Endothelial cell (in vitro differentiated cells): ENCODE measurements at regions not wholly inside any gene's neighbourhood (a gene's known extent, or its start where the extent isn't known, plus 50 kb on each side); places are given as distances from the start of the nearest gene placed in this dataset.

ENCODE experiments used
- DNase-seq: peaks from one replicate; pipeline ENCODE4 v3.0.0; 2021; ENCODE audit warnings: low spot score
- H3K27ac Mint-ChIP-seq: one replicate; pipeline ENCODE4 v1.8.0; 2021; ENCODE audit warnings: mixed read lengths, inconsistent platforms; ENCODE audit not compliant: unreplicated experiment
- H3K27me3 Mint-ChIP-seq: one replicate; pipeline ENCODE4 v1.8.0; 2021; ENCODE audit warnings: mild to moderate bottlenecking, moderate library complexity, mixed read lengths, inconsistent platforms; ENCODE audit not compliant: unreplicated experiment
- H3K36me3 Mint-ChIP-seq: one replicate; pipeline ENCODE4 v1.8.0; 2021; ENCODE audit warnings: mild to moderate bottlenecking, low read depth, mixed read lengths, inconsistent platforms; ENCODE audit not compliant: unreplicated experiment
- H3K4me1 Mint-ChIP-seq: one replicate; pipeline ENCODE4 v1.8.0; 2021; ENCODE audit warnings: mild to moderate bottlenecking, mixed read lengths, inconsistent platforms; ENCODE audit not compliant: unreplicated experiment
- H3K4me3 Mint-ChIP-seq: one replicate; pipeline ENCODE4 v1.8.0; 2021; ENCODE audit warnings: mild to moderate bottlenecking, mixed read lengths, inconsistent platforms; ENCODE audit not compliant: unreplicated experiment
- H3K9me3 Mint-ChIP-seq: one replicate; pipeline ENCODE4 v1.8.0; 2021; ENCODE audit warnings: mixed read lengths, inconsistent platforms; ENCODE audit not compliant: unreplicated experiment
- CTCF ChIP-seq: fragments of 200-600 bp; sonication (generic); IDR thresholded peaks from one replicate; pipeline ENCODE4 v1.5.0; 2021; ENCODE audit warnings: antibody characterized with exemption; ENCODE audit not compliant: unreplicated experiment

GRCh38 chr16:17023606-17024005, 447.2 kb downstream of the XYLT1 start:
- no peaks in the 10 kb centered on the region for H3K36me3 Mint-ChIP-seq
- DNase-seq: no peak
- no peaks in the 10 kb centered on the region for H3K9me3 Mint-ChIP-seq
- H3K27ac Mint-ChIP-seq: no peak overlapping the region
- H3K4me1 Mint-ChIP-seq: peaks cover 12% of the 10 kb centered on the region
- no peak overlapping the region for H3K4me3 Mint-ChIP-seq
- no peaks in the 10 kb centered on the region for H3K27me3 Mint-ChIP-seq
- no peak for TF ChIP-seq CTCF

- H3K4me1 Mint-ChIP-seq: peaks cover 9% of the 10 kb centered on the region
- H3K4me3 Mint-ChIP-seq: no peak overlapping the region
- H3K27ac Mint-ChIP-seq: no peak overlapping the region
- no peaks in the 10 kb centered on the region for H3K36me3 Mint-ChIP-seq
- DNase-seq: no peak
- H3K27me3 Mint-ChIP-seq: no peaks in the 10 kb centered on the region
- H3K9me3 Mint-ChIP-seq: no peaks in the 10 kb centered on the region
- no peak for TF ChIP-seq CTCF
These were observed 446.2 kb downstream of the XYLT1 start for GRCh38 chr16:17024514-17024913.

GRCh38 chr16:17026600-17027242, 444.0 kb downstream of the XYLT1 start:
- no peak for DNase-seq
- no peak overlapping the region for H3K4me3 Mint-ChIP-seq
- H3K9me3 Mint-ChIP-seq: no peaks in the 10 kb centered on the region
- no peak for TF ChIP-seq CTCF
- no peak overlapping the region for H3K27ac Mint-ChIP-seq
- no peaks in the 10 kb centered on the region for H3K27me3 Mint-ChIP-seq
- peaks cover 9% of the 10 kb centered on the region for H3K4me1 Mint-ChIP-seq
- H3K36me3 Mint-ChIP-seq: no peaks in the 10 kb centered on the region

- Mint-ChIP-seq H3K27me3 (no peaks in the 10 kb centered on the region), H3K27ac (no peak overlapping the region), H3K9me3 (no peaks in the 10 kb centered on the region), H3K4me1 (peaks cover 2% of the 10 kb centered on the region), H3K4me3 (no peak overlapping the region), H3K36me3 (no peaks in the 10 kb centered on the region)
- DNase-seq: no peak
- no peak for TF ChIP-seq CTCF
These were observed 443.2 kb downstream of the XYLT1 start for GRCh38 chr16:17027488-17028129.

- no peak for TF ChIP-seq CTCF
- no peak for DNase-seq
- Mint-ChIP-seq H3K27me3 (no peaks in the 10 kb centered on the region), H3K27ac (no peak overlapping the region), H3K9me3 (no peaks in the 10 kb centered on the region), H3K36me3 (no peaks in the 10 kb centered on the region), H3K4me1 (no peaks in the 10 kb centered on the region), H3K4me3 (no peak overlapping the region)
These were observed 441.0 kb downstream of the XYLT1 start for GRCh38 chr16:17029602-17030350.
